ENCODE measurements at regions not wholly inside any gene's neighbourhood (a gene's known extent, or its start where the extent isn't known, plus 50 kb on each side); places are given as distances from the start of the nearest gene placed in this dataset.
A peak's percentile ranks its signal among the peaks of the same experiment; 100 is the strongest.

GRCh38 chr15:94586099-94586498 lies 354.7 kb downstream of the MCTP2 start:
- H3K9me3 Mint-ChIP-seq, result no peaks in the 10 kb centered on the region
- H3K36me3 Mint-ChIP-seq (ENCODE audit: low read depth), result no peaks in the 10 kb centered on the region
- H3K27ac Mint-ChIP-seq, result peak overlapping the region; percentile 78
- H3K4me3 Mint-ChIP-seq, result no peak overlapping the region
- peaks cover 89% of the 10 kb centered on the region for H3K27me3 Mint-ChIP-seq
- DNase-seq, result no peak
- peaks cover 46% of the 10 kb centered on the region for H3K4me1 Mint-ChIP-seq (ENCODE audit: low read depth)

DNA sequence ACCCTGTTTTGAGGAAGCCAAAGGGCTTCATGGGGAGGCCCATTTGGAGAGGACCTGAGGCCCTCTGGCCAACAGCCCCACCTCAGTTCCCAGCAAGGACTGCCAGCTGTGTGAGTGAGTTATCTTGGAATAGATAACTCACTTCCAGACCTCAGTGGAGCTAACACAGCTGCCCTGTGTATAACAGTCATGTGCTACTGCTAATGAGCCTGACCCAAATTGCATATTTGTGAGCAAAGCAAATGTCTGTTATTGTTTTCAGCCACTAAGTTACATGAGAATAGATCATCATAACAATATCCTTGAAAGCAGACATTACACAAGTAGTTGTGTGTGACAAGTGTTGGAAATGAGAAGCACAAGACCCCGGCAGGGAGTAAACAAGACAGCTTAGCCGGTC lies 355.8 kb downstream of the MCTP2 start:
- DNase-seq, result no peak
- Mint-ChIP-seq H3K4me1 (ENCODE audit: low read depth) (peaks cover 41% of the 10 kb centered on the region), H3K36me3 (ENCODE audit: low read depth) (no peaks in the 10 kb centered on the region), H3K4me3 (no peak overlapping the region), H3K27ac (no peak overlapping the region), H3K9me3 (no peaks in the 10 kb centered on the region), H3K27me3 (peaks cover 87% of the 10 kb centered on the region)

GRCh38 chr15:94588993-94589392 lies 357.6 kb downstream of the MCTP2 start:
- Mint-ChIP-seq H3K4me1 (ENCODE audit: low read depth) (peaks cover 25% of the 10 kb centered on the region), H3K27me3 (peaks cover 83% of the 10 kb centered on the region), H3K4me3 (no peak overlapping the region), H3K36me3 (ENCODE audit: low read depth) (no peaks in the 10 kb centered on the region), H3K9me3 (no peaks in the 10 kb centered on the region), H3K27ac (no peak overlapping the region)
- no peak for DNase-seq

- Mint-ChIP-seq H3K27ac (no peak overlapping the region), H3K27me3 (peaks cover 82% of the 10 kb centered on the region), H3K4me1 (ENCODE audit: low read depth) (no peaks in the 10 kb centered on the region), H3K9me3 (no peaks in the 10 kb centered on the region), H3K36me3 (ENCODE audit: low read depth) (no peaks in the 10 kb centered on the region), H3K4me3 (no peak overlapping the region)
- no peak for DNase-seq
Observed at GRCh38 chr15:94592495-94592894, 361.1 kb downstream of the MCTP2 start.

- no peaks in the 10 kb centered on the region for H3K36me3 Mint-ChIP-seq (ENCODE audit: low read depth)
- no peaks in the 10 kb centered on the region for H3K4me1 Mint-ChIP-seq (ENCODE audit: low read depth)
- H3K27me3 Mint-ChIP-seq, result peaks cover 79% of the 10 kb centered on the region
Observed at GRCh38 chr15:94596707-94597106, 365.3 kb downstream of the MCTP2 start.

DNA sequence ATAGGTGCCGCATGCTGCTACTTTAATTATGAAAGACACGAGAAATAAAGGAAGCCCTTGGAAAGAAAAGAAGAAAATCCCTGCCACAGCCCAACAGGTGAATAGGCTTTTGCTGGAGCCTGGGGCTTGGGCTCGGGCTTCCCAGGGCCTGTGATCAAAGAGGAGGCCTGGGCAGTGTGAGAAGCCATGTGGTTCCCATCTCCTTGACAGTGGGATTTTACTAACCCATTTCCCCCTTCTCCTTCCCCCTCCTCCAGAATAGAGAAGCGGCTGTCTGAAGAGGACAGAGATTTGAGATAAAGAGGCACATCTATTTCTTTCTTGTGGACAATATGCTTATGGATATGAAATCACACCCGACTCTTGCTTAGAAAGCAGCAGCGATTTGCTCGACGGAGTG lies 369.1 kb downstream of the MCTP2 start:
- Mint-ChIP-seq H3K4me3 (no peak overlapping the region), H3K27me3 (peaks cover 74% of the 10 kb centered on the region), H3K36me3 (ENCODE audit: low read depth) (no peaks in the 10 kb centered on the region), H3K27ac (no peak overlapping the region), H3K4me1 (ENCODE audit: low read depth) (no peaks in the 10 kb centered on the region), H3K9me3 (no peaks in the 10 kb centered on the region)
- no peak for DNase-seq

More at GRCh38 chr15:94596707-94597106, 365.3 kb downstream of the MCTP2 start:
- Mint-ChIP-seq H3K4me3 (no peak overlapping the region), H3K9me3 (no peaks in the 10 kb centered on the region), H3K27ac (no peak overlapping the region)
- no peak for DNase-seq

DNA sequence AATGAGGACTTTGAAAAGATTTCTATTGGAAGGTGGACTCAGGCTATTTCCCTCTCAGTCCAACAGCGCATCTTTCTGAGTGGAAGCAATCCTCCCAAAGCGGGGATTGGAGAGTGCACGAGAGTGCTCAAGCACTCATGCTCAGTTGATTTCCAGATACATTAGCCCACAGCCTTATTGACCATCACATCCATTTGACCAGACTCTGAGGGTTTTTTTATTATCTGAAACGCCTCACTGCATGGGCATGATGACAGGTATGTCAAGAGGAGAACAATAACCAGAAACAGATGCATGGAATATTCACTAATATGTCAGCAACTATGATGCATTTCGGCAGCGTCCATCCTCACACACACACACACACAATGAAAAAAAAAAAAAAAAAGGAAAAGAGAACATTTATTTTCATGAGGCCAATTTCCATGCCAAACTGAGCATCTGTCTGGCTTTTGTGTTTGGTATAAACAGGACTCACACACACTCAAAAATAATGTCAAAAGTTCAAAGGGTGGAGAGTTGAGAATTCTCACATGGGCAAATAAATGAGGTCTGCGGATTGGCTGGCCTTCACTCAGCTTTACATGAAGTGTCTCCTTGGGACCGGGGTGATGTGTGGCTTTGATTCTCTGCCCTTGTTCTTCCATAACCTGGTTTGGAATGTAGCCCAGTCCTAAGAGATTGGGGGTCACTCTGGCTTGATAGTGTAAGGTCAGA lies 371.6 kb downstream of the MCTP2 start:
- Mint-ChIP-seq H3K9me3 (no peaks in the 10 kb centered on the region), H3K36me3 (ENCODE audit: low read depth) (no peaks in the 10 kb centered on the region), H3K27me3 (peaks cover 77% of the 10 kb centered on the region), H3K4me3 (no peak overlapping the region), H3K27ac (no peak overlapping the region), H3K4me1 (ENCODE audit: low read depth) (peaks cover 9% of the 10 kb centered on the region)
- DNase-seq, result no peak

- no peaks in the 10 kb centered on the region for H3K9me3 Mint-ChIP-seq
- no peak overlapping the region for H3K27ac Mint-ChIP-seq
- peaks cover 13% of the 10 kb centered on the region for H3K4me1 Mint-ChIP-seq (ENCODE audit: low read depth)
- peaks cover 69% of the 10 kb centered on the region for H3K27me3 Mint-ChIP-seq
- DNase-seq, result no peak
- H3K36me3 Mint-ChIP-seq (ENCODE audit: low read depth), result no peaks in the 10 kb centered on the region
- no peak overlapping the region for H3K4me3 Mint-ChIP-seq
Observed at GRCh38 chr15:94606286-94606685, 374.9 kb downstream of the MCTP2 start.

- no peak for DNase-seq
Observed at GRCh38 chr15:94607176-94607654, 375.9 kb downstream of the MCTP2 start.

GRCh38 chr15:94610069-94610468 lies 378.7 kb downstream of the MCTP2 start:
- no peak for DNase-seq
- no peak overlapping the region for H3K4me3 Mint-ChIP-seq
- no peaks in the 10 kb centered on the region for H3K9me3 Mint-ChIP-seq
- H3K27me3 Mint-ChIP-seq, result peaks cover 75% of the 10 kb centered on the region
- H3K27ac Mint-ChIP-seq, result no peak overlapping the region
- no peaks in the 10 kb centered on the region for H3K36me3 Mint-ChIP-seq (ENCODE audit: low read depth)
- H3K4me1 Mint-ChIP-seq (ENCODE audit: low read depth), result peaks cover 13% of the 10 kb centered on the region

More at GRCh38 chr15:94607176-94607654, 375.9 kb downstream of the MCTP2 start:
- Mint-ChIP-seq H3K9me3 (no peaks in the 10 kb centered on the region), H3K4me1 (ENCODE audit: low read depth) (peaks cover 13% of the 10 kb centered on the region), H3K4me3 (no peak overlapping the region), H3K27ac (no peak overlapping the region), H3K27me3 (peaks cover 72% of the 10 kb centered on the region), H3K36me3 (ENCODE audit: low read depth) (no peaks in the 10 kb centered on the region)

- H3K27me3 Mint-ChIP-seq, result peaks cover 71% of the 10 kb centered on the region
- no peak for DNase-seq
- H3K36me3 Mint-ChIP-seq (ENCODE audit: low read depth), result no peaks in the 10 kb centered on the region
- H3K27ac Mint-ChIP-seq, result no peak overlapping the region
- H3K4me1 Mint-ChIP-seq (ENCODE audit: low read depth), result peaks cover 13% of the 10 kb centered on the region
- H3K4me3 Mint-ChIP-seq, result no peak overlapping the region
- no peaks in the 10 kb centered on the region for H3K9me3 Mint-ChIP-seq
Observed at GRCh38 chr15:94610485-94610884, 379.1 kb downstream of the MCTP2 start.

- Mint-ChIP-seq H3K36me3 (ENCODE audit: low read depth) (no peaks in the 10 kb centered on the region), H3K27ac (no peak overlapping the region), H3K4me1 (ENCODE audit: low read depth) (peaks cover 13% of the 10 kb centered on the region), H3K4me3 (no peak overlapping the region), H3K27me3 (peaks cover 59% of the 10 kb centered on the region), H3K9me3 (no peaks in the 10 kb centered on the region)
- DNase-seq, result no peak
Observed at GRCh38 chr15:94611656-94612055, 380.3 kb downstream of the MCTP2 start.

GRCh38 chr15:94615688-94616087 lies 384.3 kb downstream of the MCTP2 start:
- Mint-ChIP-seq H3K36me3 (ENCODE audit: low read depth) (no peaks in the 10 kb centered on the region), H3K4me1 (ENCODE audit: low read depth) (no peaks in the 10 kb centered on the region), H3K27ac (no peak overlapping the region), H3K9me3 (no peaks in the 10 kb centered on the region), H3K27me3 (peaks cover 47% of the 10 kb centered on the region), H3K4me3 (no peak overlapping the region)
- DNase-seq, result no peak

DNA sequence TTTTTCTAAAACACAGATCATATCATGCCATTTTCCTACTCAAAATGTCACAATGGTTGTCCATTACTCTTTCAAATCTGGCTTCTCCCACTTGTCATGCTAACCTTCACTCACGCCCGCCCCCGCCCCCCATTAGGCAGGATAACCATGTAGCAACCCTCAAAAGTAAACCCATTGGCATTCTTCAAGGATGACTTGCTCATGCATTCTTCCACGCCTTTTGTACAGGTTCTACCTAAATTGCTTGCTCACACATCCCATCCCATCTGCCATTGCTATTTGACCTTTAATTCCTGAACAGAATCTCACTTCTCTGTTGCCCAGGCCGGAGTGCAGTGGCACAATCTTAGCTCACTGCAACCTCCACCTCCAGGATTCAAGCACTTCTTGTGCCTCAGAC lies 389.3 kb downstream of the MCTP2 start:
- no peaks in the 10 kb centered on the region for H3K36me3 Mint-ChIP-seq (ENCODE audit: low read depth)
- H3K4me3 Mint-ChIP-seq, result no peak overlapping the region
- peaks cover 15% of the 10 kb centered on the region for H3K27me3 Mint-ChIP-seq
- H3K27ac Mint-ChIP-seq, result no peak overlapping the region
- no peaks in the 10 kb centered on the region for H3K4me1 Mint-ChIP-seq (ENCODE audit: low read depth)
- H3K9me3 Mint-ChIP-seq, result no peaks in the 10 kb centered on the region
- no peak for DNase-seq

- DNase-seq, result no peak
- Mint-ChIP-seq H3K9me3 (no peaks in the 10 kb centered on the region), H3K27me3 (peaks cover 15% of the 10 kb centered on the region), H3K36me3 (ENCODE audit: low read depth) (no peaks in the 10 kb centered on the region), H3K4me3 (no peak overlapping the region), H3K27ac (no peak overlapping the region), H3K4me1 (ENCODE audit: low read depth) (no peaks in the 10 kb centered on the region)
Observed at GRCh38 chr15:94621736-94622135, 390.4 kb downstream of the MCTP2 start.
